ENCODE measurements at regions not wholly inside any gene's neighbourhood (a gene's known extent, or its start where the extent isn't known, plus 50 kb on each side); places are given as distances from the start of the nearest gene placed in this dataset.
A peak's percentile ranks its signal among the peaks of the same experiment; 100 is the strongest.

DNA sequence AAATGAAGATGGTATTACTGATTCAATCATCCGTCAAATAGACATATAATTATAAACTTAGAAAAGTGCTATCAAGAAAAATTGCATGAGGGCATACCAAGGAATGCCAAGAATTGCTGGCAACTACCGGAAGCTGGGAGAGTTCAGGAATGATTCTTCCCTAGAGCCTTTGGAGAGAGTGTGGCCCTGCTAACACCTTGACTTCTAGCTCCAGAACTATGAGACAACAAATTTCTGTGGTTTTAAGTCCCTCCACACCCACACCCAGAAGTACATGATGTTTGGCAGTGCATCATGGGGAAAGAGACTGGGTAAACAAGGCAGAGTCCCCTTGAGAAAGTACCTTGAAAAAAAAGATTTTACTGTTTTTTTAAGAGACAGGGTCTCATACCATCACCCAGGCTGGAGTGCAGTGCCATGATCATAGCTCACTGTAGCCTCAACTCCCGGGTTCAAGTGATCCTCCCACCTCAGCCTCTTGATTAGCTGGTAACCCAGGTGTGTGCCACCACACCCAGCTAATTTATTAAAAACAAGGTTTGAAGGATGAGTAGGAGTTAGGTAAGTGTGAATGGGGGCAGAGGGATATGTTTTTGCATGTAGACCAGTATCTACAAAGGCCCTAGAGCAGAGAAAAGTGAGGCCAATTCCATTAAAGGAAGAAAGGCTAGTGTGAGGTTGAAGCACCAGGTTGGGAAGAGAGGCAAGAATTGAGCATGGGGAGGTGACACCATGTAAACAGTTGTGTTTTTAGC lies 53.1 kb downstream of the GSX2 start:
- DNase-seq (ENCODE audit: low read depth) = peak; percentile 50

DNA sequence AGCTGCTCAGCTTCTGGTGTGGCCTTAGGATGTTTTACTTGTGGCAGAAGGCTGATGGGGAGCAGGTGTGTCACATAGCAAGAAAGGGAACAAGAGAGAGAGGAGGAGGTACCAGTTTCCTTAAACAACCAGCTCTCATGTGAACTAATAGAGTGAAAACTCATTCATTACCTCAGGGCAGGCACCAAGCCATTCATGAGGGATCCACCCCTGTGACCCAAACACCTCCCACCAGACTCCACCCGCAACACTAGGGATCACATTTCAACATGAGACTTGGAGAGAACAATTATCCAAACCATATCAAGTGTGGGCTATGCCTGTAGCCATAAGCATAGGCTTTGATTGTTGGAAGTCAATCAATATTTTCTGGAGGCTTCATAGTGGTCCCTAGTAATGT lies 56.0 kb downstream of the GSX2 start:
- peak; percentile 11 for DNase-seq (ENCODE audit: low read depth)

DNA sequence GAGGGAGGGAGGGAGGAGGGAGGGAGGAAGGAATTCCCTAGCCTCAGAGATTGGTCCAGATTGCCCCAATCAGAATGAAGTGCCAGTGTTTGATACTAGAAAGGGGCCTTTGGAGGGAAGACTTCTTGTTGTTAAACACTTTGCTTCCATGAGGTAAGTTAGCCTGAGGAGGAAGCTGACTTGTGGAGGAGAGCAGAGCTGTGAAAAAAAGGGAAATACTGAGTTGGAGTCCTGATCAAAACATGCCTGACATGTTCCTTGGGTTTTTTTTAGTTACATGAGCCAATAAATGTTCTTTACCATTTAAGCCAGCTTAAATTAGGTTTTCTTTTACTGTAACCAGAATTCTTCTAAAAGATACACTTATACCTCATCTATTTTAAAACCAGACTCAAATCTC lies 57.6 kb downstream of the GSX2 start:
- DNase-seq (ENCODE audit: low read depth) = no peak

DNA sequence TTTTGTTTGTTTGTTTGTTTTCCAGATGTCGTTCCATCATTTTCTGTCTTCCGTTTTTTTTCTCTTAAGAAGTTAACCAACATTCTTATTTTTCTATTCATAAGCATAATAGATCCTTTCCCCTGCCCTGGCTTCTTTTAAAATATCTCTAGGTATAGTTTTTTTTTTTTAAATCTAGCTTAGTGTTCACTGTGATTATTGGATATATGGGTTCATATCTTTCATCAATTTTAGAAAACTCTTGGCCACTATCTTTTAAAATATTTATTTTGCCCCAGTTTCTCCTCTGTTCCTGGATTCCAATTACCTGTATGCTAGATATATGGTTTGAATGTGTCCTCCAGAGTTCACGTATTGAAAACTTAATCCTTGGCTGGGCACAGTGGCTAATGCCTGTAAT lies 59.6 kb downstream of the GSX2 start:
- DNase-seq (ENCODE audit: low read depth) = no peak

DNA sequence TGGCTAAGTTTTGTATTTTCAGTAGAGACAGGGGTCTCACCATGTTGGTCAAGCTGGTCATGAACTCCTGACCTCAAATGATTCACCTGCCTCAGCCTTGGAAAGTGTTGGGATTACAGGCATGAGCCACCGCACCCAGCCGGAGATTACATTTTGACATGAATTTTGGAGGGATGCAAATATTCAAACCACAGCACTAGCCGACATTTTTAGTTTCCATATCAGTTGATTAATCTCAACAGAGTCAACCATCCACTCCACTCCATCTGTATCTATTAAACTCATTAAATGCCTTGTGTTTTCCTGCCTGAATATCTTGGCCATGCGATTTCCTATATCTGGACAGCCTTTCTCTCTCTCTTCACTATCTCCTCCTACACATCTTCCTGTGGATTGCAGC lies 64.1 kb upstream of the PDGFRA start:
- peak; percentile 36 for DNase-seq (ENCODE audit: low read depth)

DNA sequence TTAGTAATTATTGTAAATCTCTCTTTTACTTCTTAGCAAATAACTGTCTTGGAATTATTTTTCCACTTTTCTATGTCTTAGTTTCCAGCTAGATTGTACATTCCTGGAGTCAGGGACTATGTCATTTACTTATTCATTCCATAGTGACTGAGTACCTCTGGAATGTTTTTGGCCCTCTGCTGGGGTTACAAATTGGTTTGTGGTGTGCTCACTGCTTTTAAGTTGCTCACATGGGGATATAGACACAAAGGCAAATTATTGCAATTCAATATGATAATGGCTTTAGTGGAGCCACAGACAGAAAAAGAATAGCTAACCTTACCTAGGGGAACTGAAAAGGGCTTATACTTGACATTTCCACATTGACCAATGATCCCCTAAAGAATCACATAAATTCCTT lies 63.7 kb upstream of the PDGFRA start:
- DNase-seq (ENCODE audit: low read depth) = peak; percentile 84

DNA sequence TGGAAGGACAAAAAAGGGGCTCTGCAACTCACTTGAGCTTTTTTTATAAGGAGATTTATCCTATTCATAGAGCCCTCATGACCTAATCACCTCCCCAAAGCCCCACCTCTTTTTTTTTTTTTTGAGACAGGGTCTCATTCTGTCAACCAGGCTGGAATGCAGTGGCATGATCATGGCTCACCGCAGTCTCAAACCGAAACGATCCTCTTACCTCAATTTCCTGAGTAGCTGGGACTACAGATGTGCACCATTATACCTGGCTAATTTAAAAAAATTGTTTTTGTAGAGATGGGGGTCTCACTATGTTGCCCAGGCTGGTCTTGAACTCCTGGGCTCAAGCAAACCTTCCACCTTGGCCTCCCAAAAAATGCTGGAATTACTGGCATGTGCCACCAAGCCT lies 61.6 kb upstream of the PDGFRA start:
- no peak for DNase-seq (ENCODE audit: low read depth)

DNA sequence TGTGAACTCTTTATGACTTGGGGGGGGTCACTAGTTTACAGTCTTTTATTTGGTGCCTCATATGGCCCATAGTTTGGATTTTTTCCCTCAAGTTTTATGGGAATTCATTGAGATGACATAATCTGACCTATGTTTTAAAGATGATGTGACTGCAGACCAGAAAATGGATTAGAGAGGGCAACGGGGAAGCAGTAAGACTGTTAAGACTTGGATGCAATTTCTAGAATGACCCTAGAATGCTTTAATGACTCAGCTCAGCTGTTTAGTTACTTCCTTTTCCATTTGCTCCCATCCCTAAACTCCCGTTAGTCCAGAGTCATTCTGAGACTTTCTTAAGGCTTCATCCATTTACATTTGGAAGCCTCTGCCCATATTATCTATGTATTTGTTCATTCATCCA lies 59.9 kb upstream of the PDGFRA start:
- peak; percentile 15 for DNase-seq (ENCODE audit: low read depth)

DNA sequence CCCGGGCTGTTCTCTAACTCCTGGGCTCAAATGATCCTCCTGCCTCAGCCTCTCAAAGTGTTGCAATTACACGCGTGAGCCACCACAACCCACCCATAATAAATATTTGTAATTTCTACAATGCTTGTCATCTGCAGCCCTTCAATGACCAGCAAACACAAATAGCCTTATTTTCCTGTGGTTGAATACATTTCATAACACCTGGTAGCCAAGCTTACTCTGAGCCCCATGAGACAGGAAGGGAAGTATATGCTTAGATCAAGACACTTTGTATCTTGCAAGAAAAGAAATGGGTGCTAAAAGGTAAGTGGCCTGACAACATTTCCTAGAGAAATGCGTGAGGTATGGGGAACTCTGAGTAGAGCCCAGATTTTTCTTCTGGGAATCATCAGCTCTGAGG lies 56.9 kb upstream of the PDGFRA start:
- no peak for DNase-seq (ENCODE audit: low read depth)

DNA sequence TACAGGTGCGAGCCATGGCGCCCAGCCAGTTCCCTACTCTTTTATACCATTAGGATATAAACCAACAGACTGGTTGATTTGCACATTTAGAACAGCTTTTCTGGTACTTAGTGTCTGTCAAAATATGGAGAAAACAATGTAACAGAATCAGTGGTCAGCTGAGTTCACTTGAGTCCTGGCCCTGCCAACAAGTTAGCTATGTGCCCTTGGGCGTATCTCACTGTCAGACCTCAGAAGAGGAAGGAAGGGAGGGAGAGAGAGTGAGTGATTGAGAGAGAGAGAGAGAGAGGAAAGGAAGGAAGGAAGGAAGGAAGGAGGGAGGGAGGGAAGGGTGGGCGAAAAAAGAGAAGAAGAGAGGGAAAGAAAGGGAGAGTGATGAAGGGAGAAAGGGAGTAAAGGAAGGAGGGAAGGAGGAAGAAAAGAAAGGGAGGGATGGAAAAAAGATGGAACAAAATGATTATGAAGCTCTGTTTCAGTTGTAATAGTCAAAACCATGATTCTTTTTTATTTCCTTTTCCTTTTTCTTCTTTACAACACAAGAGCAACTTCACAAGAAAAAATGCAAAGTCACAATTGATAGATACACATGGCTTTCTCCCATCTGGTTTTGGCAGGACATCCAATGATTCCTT lies 55.7 kb upstream of the PDGFRA start:
- DNase-seq (ENCODE audit: low read depth) = peak; percentile 78

DNA sequence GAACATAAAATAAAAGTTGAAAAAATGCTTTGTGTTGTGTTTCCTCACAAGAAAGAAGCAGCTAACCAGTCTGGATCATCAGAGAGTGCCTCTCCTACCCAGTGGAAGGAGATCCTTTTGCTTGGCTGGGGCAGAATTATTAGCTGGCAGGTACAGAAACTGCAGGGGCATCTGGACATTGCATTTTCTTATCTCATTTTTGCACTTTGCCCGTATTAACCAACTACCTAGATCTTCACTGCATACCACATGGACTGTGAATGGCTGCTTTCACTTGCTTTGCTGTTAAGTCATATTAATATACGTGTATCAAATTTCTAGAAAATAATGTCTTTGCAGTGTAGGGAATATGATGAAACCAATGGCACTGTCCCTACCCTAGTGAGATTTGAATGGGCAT lies 52.9 kb upstream of the PDGFRA start:
- DNase-seq (ENCODE audit: low read depth) = no peak

Data from RPMI7951 (cell line).